ENCODE measurements at regions not wholly inside any gene's neighbourhood (a gene's known extent, or its start where the extent isn't known, plus 50 kb on each side); places are given as distances from the start of the nearest gene placed in this dataset.

GRCh38 chr4:123466080-123466785, 69.6 kb downstream of the SPRY1 start:
- TF ChIP-seq CTCF (IDR thresholded peaks at IDR 0.05): no peak
- TF ChIP-seq MXD4 (CRISPR knock-in tag; IDR thresholded peaks at IDR 0.05; ENCODE audit: borderline replicate concordance): no peak
- TF ChIP-seq TEAD4 (CRISPR knock-in tag; IDR thresholded peaks at IDR 0.05): no peak
- TF ChIP-seq GABPB1 (CRISPR knock-in tag; IDR thresholded peaks at IDR 0.05): no peak
- TF ChIP-seq AFF4 (CRISPR knock-in tag; IDR thresholded peaks at IDR 0.05; ENCODE audit: borderline replicate concordance): no peak
- no peak for TF ChIP-seq NFE2L1 (CRISPR knock-in tag; IDR thresholded peaks at IDR 0.05)
- no peak for TF ChIP-seq CREM (CRISPR knock-in tag; IDR thresholded peaks at IDR 0.05)
- no peak for TF ChIP-seq FOXK1 (CRISPR knock-in tag; IDR thresholded peaks at IDR 0.05)
- no peak for TF ChIP-seq ZNF317 (CRISPR knock-in tag; IDR thresholded peaks at IDR 0.05; ENCODE audit: borderline replicate concordance, low read depth)
- TF ChIP-seq CBFB (CRISPR knock-in tag; IDR thresholded peaks at IDR 0.05; ENCODE audit: low read depth): no peak
- TF ChIP-seq HMGXB4 (CRISPR knock-in tag; IDR thresholded peaks at IDR 0.05): no peak
- no peak for TF ChIP-seq ZNF121 (CRISPR knock-in tag; IDR thresholded peaks at IDR 0.05)
- TF ChIP-seq STAT6 (CRISPR knock-in tag; conservative IDR thresholded peaks at IDR 0.05; ENCODE audit: low read depth): no peak

Data from WTC11 (cell line).